DOHH2 (cell line): ENCODE measurements at regions not wholly inside any gene's neighbourhood (a gene's known extent, or its start where the extent isn't known, plus 50 kb on each side); places are given as distances from the start of the nearest gene placed in this dataset.

Source experiments
- EZH2phosphoT487 ChIP-seq: fragments of 200-600 bp; sonication (generic); IDR thresholded peaks from 2 replicates; pipeline ENCODE4 v1.6.1; 2017; ENCODE audit warnings: borderline replicate concordance, mild to moderate bottlenecking, antibody characterized with exemption, low read length, moderate library complexity, mixed read lengths
- TF ChIP-seq, protein P1 (sequence below): fragments of 200-600 bp; sonication (generic); IDR thresholded peaks from one replicate; pipeline ENCODE4 v1.5.1; 2014; ENCODE audit warnings: antibody characterized with exemption, mild to moderate bottlenecking, low read depth, low read length; ENCODE audit not compliant: poor library complexity, severe bottlenecking

DNA sequence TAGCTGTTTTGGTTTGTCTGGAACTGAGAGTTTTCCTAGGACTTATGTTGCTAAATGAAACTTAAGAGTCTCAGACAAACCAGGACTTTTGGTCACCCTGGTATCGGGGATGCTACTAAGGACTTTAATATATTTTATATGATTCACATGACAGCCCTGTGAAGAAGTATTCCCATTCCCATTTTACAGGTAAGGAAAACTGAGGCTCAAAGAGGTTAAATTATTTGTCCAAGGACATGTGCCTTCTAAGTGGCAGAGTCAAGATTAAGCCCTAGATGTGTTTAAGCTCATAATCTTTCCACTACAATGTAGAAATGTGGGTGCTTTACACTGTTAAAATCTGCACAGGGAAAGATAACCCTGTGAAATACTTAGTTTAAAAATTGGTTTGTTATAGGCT, 77.7 kb upstream of the ATP5MC3 start:
- TF ChIP-seq, protein P1, sequence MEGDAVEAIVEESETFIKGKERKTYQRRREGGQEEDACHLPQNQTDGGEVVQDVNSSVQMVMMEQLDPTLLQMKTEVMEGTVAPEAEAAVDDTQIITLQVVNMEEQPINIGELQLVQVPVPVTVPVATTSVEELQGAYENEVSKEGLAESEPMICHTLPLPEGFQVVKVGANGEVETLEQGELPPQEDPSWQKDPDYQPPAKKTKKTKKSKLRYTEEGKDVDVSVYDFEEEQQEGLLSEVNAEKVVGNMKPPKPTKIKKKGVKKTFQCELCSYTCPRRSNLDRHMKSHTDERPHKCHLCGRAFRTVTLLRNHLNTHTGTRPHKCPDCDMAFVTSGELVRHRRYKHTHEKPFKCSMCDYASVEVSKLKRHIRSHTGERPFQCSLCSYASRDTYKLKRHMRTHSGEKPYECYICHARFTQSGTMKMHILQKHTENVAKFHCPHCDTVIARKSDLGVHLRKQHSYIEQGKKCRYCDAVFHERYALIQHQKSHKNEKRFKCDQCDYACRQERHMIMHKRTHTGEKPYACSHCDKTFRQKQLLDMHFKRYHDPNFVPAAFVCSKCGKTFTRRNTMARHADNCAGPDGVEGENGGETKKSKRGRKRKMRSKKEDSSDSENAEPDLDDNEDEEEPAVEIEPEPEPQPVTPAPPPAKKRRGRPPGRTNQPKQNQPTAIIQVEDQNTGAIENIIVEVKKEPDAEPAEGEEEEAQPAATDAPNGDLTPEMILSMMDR: no peak
- TF ChIP-seq EZH2phosphoT487: no peak
